ENCODE measurements at regions not wholly inside any gene's neighbourhood (a gene's known extent, or its start where the extent isn't known, plus 50 kb on each side); places are given as distances from the start of the nearest gene placed in this dataset.

DNA sequence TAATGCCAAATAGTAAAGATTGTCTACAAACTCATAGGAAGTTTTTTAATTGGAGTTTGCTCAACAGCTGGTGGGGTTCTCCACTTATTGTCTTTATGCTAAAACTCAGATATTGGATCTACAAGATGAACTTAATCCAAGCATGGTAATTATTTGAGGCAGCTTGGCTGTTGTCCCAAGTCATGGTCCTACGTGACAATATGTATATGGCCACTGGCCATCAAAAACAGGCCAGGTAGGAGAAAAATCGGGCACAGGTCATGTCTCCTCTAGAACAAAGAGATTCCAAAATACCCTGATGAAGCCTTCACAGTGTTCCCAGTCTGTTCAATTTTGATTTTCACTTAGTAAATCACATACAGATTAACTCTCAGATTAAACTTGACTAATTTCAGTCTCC is 606.4 kb downstream of the TNS3 start:
- DNase-seq = no peak

DNA sequence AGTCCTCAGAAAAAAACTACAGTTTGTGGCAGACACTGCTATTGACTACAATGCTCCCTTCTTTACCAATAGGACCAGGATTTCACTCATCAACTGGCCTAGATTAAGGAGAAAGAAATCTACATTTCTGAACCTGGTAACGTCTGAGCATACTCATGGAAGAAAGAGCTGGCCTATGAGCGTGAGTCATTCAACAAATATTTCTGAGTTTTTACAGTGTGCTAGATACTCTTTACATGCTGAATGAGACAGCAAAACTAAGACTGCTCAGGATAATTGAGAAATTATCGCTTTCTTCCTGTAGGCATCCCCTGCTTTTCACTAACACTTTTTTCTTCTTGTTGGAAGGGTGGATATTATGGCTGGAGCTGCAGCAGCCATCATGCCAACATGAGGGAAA is 609.7 kb downstream of the TNS3 start:
- DNase-seq = no peak

DNA sequence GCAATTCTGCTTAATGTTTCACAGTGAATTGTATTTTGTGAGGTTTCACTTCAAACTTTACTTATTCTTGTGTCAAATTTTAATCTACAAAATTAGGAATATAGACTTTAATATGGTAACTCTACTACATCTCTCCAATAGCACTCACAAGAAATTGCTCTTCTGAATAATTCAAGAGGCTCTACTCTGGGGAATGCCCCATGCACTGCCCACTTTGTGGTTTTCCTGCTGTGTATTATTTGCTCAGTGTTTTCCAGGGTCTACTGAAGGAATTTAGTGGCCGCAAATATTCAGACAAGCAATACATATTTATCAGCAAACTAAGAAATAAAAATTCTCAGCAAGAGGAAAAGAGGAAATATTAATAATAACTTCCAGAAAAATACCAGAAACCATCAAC is 611.4 kb downstream of the TNS3 start:
- no peak for DNase-seq

DNA sequence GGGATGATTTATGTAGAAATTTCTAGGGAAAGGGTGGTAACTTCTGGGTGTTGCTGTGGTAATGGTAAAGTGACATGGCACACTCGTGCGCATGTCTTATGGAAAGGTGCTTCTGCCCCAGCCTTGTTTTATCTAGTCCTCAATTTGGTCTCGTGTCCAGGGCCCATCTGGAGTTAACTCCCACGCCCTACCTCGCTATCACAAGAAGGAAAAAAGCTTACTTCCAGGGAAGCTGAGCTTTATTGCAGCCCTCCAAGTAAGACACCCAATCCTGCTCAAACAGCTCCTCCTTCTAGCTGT is 611.8 kb downstream of the TNS3 start:
- DNase-seq = no peak

DNA sequence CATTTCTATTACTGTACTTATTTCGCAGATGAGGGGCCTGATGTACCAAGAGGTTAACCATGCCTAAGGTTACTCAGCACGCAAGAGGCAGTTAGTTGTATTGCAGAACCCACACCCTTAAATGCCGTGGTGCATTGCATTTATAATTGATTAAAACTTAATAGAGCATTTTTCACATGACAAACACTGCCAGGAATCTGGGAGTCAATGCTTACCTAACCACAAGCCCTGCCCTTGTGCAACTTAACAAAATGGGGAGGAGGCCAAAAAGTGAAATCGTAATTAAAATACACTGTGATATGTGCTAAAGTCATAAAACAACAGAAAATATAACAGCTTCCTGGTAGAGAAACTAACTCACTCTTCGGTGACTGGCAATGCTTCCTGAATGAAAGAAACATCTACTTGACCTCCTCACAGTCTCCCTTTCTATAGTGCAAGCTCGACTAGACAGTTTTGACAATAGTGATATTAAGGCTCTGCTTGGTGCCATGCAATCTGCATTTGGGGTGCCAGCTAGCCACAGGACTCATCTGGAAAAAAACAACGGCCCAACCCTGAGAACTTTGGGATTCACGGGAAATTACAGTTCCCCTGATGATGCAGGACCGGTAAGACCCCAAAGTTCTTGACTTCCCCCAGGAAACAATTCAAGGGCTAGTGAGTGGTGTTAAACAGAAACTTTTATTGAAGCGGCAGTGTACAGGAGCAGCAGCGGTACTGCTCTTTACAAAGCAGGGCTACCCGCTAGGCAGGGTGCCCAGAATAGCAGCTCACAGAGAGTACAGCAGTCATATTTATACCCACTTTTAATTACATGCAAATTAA is 612.4 kb downstream of the TNS3 start:
- DNase-seq = no peak

DNA sequence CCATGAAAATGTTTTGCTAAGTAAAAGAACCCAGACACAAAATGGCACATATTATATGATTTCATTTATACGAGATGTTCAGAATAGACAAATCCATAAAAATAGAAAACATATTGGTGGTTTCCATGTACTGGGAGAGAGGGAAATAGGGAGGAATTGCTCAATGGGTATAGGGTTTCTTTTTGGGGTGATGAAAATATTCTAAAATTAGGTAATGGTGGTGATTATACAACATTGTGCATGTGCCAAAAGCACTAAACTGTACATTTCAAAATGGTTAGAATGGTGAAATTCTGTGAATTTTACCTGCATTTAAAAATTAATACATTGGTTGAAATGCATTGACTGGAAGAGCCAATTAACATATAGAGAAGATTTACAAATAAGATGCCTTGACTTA is 613.9 kb downstream of the TNS3 start:
- no peak for DNase-seq

DNA sequence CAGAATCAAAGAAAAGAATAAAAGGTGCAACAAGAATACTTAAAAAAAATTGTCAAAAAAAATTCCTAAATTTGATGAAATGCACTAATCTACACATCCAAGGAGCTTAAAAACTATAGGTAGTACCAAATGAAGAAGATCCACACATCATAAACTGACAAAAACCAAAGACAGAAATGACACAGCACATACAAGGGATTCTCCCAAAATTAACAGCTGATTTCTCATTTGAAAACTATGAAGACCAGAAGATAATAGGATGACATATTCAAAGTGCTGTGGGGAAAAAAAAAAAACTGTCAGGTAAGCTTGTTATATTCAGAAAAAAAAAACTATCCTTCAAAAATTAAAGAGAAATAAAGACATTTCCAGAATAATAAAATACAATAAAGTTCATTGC is 618.2 kb downstream of the TNS3 start:
- DNase-seq = no peak

DNA sequence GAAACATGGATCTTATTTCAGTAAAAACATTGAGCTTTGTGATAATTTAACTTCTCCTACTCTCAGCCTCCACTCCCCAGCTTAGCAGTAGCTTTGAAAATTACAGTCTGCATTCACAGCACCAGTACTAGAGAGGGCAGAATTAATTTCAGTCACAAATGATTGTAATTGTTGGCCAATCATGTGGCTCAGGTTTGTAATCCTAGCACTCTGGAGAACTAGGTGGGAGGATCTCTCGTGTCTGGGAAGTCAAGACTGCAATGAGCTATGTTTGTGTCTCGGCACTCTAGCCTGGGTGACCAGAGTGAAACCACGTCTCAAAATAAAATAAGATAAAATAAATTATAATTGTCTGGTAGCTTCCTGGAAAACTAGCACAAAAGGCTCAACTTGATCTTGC is 620.9 kb downstream of the TNS3 start:
- DNase-seq = no peak

DNA sequence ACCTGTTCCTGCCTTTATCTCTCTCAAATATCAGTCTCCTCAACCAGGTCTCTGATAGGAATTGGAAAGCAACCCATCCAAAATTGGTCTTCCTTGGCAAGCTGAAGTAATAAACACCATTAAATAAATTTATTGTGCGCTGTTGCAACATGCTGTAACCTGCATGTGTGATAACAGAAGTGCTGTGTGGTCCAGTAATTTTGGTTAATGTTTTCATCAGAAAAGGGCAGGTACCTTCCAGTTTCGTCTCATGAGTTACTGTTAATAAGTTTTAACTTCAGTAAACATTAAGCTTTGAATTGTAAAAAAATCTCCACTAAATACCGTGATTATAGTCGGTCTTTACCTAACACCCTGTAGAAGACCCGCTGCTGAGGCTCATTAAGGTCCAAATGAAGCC is 624.7 kb downstream of the TNS3 start:
- no peak for DNase-seq

DNA sequence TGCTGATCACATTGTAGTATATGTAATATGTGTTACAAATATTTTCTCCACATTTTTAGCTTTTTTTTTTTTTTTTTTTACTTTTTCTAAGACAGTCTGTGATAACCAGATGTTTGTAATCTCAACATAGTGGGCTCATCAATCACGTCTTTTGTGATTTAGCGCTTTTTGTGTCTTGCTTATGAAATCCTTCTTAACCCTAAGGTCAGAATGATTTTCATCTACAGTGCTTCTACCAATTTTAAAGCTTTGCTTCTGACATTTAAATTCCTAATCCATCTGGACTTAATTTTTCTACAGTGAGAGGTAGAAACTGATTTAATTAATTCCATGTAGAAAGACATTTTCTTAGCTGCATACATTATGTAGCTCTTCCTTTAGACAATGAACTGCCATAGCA is 626.4 kb downstream of the TNS3 start:
- no peak for DNase-seq

DNA sequence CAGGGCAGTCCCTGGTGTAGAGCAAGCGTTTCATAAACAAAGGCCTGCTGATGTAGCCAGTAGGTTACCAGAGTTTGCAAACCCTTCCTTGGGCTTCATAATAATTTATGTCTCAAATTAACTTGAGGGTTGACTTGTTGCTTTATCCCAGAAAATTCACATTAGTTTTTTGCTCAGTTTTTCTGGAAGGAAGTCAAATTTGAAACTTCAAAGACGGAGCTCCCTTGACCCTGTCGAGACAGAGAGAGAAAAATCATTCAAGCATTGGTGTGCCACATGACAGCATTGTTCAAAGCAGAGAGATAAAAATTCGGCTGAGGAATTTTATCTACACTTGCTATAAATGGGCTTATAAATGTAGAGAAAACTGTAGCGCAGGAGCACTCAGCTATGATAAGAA is 627.7 kb downstream of the TNS3 start:
- no peak for DNase-seq

DNA sequence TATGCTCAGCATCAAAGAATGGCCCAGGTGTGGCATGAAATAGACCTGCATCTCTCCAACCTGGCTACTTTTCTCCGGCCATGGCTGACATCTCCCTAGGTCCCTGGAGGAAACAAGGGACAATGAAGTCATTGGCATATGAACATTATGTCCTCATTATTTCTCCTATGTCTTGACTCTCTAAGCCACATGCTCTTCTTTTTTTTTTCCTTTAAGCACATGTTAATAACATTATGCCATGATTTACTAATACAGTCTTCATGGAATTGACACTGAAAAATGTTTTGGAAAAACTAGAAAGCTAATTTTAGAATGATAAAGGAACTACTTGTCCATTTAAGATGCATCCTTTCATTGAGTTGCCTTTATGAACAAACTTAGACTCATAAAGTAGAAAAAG is 628.9 kb downstream of the TNS3 start:
- DNase-seq = no peak

DNA sequence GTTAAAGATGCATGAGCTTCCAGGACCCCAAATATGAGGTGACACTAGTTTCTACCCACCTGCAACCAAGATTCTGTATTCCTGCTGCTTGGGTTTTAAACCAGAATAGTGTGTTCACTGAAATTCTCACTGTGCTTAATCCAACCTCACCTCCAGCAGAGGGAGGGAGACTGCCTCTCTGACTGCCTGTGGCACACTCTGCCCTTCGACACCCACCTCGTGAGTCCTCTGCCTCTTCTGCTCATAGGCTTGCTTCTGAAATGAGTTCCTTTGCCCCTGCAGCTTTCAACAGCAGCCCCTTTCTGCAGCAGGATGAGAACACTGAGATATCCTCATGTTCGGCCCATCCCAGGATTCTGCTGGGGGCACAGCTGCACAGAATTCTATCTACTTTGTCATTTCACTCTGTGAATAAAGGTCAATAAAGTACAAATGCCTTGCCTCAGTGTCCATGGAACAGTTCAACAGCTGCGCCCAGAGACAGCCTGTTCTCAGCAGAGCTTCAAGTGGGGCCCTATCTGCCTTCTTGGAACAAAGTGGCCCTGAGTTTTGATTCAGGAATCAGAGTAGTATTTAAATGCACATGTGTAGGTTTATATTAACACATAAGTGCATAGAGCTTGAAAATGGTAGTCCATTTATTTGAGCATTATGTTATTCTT is 632.5 kb downstream of the TNS3 start:
- no peak for DNase-seq

DNA sequence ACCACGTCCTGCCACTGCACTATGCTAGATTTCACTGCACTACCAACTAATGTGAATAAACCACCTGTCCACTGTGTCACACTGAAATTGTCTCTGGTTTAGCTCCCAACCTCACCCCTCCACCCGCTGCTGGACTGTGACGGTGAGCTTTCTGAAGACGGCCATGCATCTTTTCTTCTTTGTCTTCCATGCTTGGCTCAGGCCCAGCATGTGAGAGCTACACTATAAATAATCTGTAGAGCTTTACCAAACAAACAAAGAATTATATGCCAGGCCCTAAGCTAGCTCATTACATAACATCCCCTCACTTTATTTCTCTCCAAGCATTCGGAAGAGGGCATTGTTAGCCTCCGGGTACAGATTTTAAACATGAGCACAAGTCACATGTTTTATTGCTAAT is 633.2 kb downstream of the TNS3 start:
- DNase-seq = no peak

DNA sequence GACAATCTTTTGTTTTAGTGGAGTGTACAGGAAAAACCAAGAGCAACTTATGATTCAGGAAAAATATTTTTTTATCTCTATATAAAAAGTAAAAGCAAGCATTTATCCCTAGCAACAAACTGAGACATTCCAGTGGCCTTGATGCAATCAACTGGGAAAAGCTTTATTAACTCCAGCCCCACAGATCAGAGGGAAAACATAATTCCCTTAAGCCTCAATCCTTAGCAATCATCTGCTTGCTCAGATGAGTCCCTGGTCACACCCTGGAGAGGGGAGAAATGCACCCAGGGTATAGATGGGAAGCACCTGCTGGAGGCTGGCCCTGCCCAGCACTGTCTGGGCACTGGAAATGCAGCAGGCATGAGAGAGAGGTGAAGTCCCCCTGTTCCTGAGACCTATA is 636.6 kb downstream of the TNS3 start:
- DNase-seq = no peak

DNA sequence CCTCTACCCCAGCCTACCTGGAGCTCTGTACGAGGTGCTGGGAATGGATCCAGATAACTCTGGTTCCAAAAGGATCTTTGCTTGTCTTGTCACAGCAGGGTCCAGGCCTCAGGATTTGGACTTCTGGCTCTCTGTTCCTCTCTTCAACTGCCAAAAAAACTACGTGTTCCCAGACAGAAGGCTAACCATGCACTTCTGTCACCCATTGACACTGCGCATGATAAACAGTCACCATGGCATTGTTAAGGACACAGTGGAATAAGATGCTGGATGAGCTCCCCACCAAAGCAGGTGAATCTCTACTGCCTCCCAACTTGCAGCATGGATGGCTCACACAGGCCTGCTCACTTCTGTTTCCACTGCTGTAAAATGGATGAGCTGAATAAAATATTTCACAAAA is 637.9 kb downstream of the TNS3 start:
- DNase-seq = no peak

DNA sequence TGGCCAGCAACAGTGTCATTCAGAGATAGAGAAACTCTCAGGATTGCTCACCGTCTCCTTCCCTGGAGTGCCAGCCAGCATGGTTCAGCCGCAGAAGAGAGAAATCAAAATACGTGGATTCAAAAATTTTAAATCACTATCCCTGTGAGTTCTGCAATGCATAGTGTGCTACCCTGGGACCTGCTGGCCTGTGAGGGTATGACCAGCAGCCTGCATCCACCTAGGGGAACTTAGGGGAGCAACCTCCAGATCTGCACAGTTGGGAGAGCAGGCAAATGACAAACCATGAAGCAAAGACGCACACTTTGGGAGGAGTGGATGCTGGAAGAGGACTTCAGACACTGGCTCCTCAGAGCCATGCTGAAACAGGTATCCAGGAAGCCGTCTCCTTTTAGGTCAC is 639.3 kb downstream of the TNS3 start:
- no peak for DNase-seq

DNA sequence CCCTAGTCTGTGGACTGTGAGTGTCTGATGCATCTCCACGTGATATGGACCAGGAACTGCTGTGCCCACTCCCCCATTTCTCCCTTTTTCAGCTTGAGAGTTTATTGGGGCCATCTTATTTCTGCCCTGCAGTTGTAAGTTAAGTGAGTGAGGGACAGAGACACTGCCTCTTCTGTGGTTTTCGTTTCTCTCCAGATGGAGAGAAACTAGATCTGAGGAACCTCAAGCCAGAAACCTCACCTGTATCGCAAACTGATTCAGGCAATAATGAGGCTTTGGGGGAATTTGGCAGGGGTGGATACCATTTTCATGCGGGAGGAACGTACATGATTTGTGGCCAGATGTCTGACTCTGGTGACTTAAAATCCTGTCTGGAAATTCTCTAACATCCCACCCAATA is 641.7 kb downstream of the TNS3 start:
- no peak for DNase-seq

DNA sequence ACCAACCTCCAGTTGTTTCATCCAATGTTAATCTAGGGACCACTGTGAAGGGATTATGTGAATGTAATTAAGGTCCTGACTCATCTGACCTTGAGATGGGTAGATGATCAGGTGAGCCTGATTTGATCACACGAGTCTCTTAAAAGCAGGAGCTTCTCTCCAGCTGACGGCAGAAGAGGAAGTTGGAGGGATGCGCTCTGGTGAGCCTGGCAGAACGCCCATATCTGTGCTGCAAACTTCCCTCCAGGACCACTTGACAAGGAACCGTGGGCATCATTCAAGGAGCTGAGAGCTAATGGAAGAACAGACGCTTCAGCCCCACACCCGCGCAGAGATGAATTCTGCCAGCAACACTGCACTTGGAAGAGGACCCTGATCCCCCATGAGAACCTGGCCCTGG is 642.4 kb downstream of the TNS3 start:
- DNase-seq = no peak

DNA sequence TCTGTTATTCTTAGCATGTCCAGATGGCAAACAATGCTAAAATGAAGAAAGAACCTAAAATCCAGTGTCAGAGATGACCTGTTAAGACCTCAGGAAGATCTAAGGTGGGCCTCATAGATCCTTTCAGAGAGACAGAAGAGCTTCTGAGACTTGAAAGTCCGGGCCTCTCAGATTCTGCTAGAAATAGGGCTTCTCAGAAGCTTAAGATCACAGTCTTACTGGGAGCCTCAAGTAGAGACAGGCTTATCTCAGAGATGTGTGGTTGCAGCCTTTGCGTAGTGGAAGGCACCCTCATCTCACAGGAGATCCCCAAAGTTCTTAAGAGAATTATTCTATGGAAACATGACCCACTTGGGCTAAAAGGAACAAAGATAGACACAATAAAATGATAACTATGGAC is 642.8 kb downstream of the TNS3 start:
- DNase-seq = no peak

DNA sequence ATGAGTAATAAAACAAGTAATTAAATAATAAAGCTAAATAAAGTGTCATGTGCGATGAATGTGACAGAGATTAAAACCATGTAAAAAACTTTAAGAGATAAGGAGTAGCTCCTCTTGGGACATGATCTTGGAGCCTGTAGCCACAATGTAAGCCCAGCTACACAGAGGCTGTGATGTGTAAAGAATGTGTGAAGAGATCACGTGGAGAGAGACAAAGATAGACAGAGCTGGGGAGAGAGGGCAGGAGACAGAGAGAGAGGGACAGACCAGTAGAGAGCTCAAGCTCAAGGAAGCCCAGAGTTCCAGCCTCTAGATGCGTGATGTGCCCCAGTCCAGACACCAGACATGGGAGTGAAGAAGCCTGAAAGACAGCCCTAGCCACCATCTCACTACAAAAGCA is 644.1 kb downstream of the TNS3 start:
- no peak for DNase-seq

DNA sequence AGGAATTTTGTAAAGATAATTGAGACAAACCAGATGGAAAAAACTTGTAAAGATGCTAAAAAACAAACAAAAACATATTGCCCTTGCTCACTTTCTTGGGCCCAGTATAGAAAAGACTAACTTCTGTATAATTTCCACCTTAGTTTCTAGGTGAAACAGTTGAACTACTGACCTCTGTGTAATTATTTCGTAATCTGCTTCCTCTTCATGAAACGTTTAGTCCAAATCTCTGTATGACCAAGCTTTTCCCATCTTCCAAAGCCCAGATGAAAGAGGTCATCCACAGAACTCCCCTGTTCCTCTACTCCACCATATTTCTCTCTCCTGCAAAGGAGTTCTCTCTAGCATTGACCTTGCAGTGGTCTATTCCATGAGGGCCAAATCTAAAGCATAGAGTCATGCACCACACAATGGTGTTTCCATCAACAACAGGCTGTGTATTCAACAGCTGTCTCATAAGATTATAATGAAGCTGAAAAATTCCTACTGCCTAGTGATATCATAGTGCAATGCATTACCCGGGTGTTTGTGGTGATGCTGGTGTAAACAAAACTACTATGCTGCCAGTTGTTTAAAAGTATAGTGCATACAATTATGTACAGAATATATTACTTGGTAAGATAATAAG is 647.6 kb downstream of the TNS3 start:
- DNase-seq = no peak

DNA sequence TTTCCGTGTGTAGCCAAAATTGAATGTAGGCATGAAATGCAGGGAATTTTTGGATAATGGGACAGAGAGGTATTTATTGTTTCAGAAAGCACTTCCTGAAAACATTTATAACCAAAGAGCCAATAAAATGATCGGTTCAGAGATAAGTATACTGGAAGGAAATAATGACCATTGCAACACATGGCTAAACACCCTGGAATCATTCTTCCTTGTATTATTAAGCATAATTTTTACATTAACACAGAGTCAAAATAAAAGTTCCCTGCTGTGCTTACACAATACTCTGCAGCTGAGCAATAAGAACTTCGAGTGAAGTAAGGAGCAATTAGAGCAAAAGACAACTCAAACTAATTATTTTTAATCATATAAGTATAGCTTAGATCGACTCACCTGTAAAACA is 648.3 kb downstream of the TNS3 start:
- no peak for DNase-seq

DNA sequence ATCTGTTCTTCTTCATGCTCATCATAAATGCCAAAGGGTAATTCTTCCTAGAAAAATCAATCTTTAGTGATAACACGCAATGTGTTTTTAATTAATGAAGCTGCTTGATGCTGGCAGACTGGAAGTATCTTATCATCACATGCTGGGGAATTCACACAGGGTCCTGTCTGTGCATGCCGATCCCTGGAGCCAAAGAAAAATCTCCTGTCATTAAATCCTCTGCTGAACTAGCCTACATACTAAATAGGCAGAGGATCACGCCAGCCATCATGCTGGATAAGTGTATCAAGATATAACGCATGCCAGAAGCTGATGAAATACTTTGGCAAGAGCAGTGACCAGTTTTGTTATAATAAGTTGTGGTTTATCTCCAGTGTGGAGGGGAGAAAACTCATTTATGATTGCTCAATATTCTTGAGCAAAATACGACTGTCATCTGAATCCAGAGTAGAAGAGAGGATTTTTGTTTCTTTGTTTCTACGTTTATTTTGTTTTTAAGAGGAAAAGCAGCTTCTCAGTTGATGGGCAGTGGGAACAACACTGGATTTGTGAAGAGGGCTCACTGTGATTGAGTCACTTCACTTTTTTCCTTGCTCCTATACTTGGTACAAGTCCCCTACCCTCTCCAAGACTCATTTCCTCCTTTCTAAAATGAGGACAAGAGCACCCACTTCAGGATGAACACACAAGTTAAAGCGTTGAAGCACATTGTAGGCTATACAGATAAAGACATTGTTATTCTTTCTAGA is 649.1 kb downstream of the TNS3 start:
- no peak for DNase-seq

Measured in NCI-H1417 treated with DMSO at 0.1 percent for 48 hours (cell line).